ENCODE measurements at regions not wholly inside any gene's neighbourhood (a gene's known extent, or its start where the extent isn't known, plus 50 kb on each side); places are given as distances from the start of the nearest gene placed in this dataset.

GRCh38 chr2:51304311-51304710, 272.4 kb upstream of the NRXN1 start:
- Histone ChIP-seq H3K27me3 (no peaks in the 10 kb centered on the region), H3K4me3 (no peak overlapping the region), H3K9me3 (no peaks in the 10 kb centered on the region), H3K36me3 (no peaks in the 10 kb centered on the region), H3K4me1 (no peaks in the 10 kb centered on the region), H3K27ac (no peak overlapping the region)
- DNase-seq (no peak), ATAC-seq (no peak)
- in situ Hi-C loops (cut with MboI; ENCODE audit: low sequenced_read_pairs in 4 of 4) (no loop called here), intact Hi-C loops (cut with DNase I; ENCODE audit: low total_unique reads) (no loop called here)
- TF ChIP-seq POLR2A (IDR thresholded peaks at IDR 0.05) (no peak), CTCF (IDR thresholded peaks at IDR 0.05 in 4 of 5, conservative IDR thresholded peaks at IDR 0.05 in 1 of 5) (no peak)

- no peaks in the 10 kb centered on the region for H3K27me3 ChIP-seq
- no peaks in the 10 kb centered on the region for H3K9me3 ChIP-seq
- TF ChIP-seq CTCF (IDR thresholded peaks at IDR 0.05 in 4 of 5, conservative IDR thresholded peaks at IDR 0.05 in 1 of 5) (no peak), POLR2A (IDR thresholded peaks at IDR 0.05) (no peak)
- H3K27ac ChIP-seq: no peak overlapping the region
- intact Hi-C loops (cut with DNase I; ENCODE audit: low total_unique reads) (no loop called here), in situ Hi-C loops (cut with MboI; ENCODE audit: low sequenced_read_pairs in 4 of 4) (no loop called here)
- H3K36me3 ChIP-seq: no peaks in the 10 kb centered on the region
- ATAC-seq: no peak
- H3K4me3 ChIP-seq: no peak overlapping the region
- DNase-seq: no peak
- H3K4me1 ChIP-seq: no peaks in the 10 kb centered on the region
Measured at GRCh38 chr2:51301381-51301780, 269.4 kb upstream of the NRXN1 start.

- ATAC-seq (no peak), DNase-seq (no peak)
- Histone ChIP-seq H3K4me3 (no peak overlapping the region), H3K9me3 (no peaks in the 10 kb centered on the region), H3K4me1 (no peaks in the 10 kb centered on the region), H3K27ac (no peak overlapping the region), H3K27me3 (no peaks in the 10 kb centered on the region), H3K36me3 (no peaks in the 10 kb centered on the region)
- intact Hi-C loops (cut with DNase I; ENCODE audit: low total_unique reads) (no loop called here), in situ Hi-C loops (cut with MboI; ENCODE audit: low sequenced_read_pairs in 4 of 4) (no loop called here)
- no peak for TF ChIP-seq CTCF (IDR thresholded peaks at IDR 0.05 in 4 of 5, conservative IDR thresholded peaks at IDR 0.05 in 1 of 5)
- no peak for TF ChIP-seq POLR2A (IDR thresholded peaks at IDR 0.05)
Measured at GRCh38 chr2:51299370-51299769, 267.4 kb upstream of the NRXN1 start.

- no peaks in the 10 kb centered on the region for H3K27me3 ChIP-seq
- H3K36me3 ChIP-seq: no peaks in the 10 kb centered on the region
- H3K27ac ChIP-seq: no peak overlapping the region
- ATAC-seq: no peak
- no peak overlapping the region for H3K4me3 ChIP-seq
- TF ChIP-seq POLR2A (IDR thresholded peaks at IDR 0.05) (no peak), CTCF (IDR thresholded peaks at IDR 0.05 in 4 of 5, conservative IDR thresholded peaks at IDR 0.05 in 1 of 5) (no peak)
- H3K4me1 ChIP-seq: no peaks in the 10 kb centered on the region
- intact Hi-C loops (cut with DNase I; ENCODE audit: low total_unique reads) (no loop called here), in situ Hi-C loops (cut with MboI; ENCODE audit: low sequenced_read_pairs in 4 of 4) (no loop called here)
- H3K9me3 ChIP-seq: no peaks in the 10 kb centered on the region
- no peak for DNase-seq
Measured at GRCh38 chr2:51297488-51297887, 265.6 kb upstream of the NRXN1 start.

- H3K4me1 ChIP-seq: no peaks in the 10 kb centered on the region
- no peak overlapping the region for H3K4me3 ChIP-seq
- ATAC-seq (no peak), DNase-seq (no peak)
- H3K27ac ChIP-seq: no peak overlapping the region
- no peaks in the 10 kb centered on the region for H3K36me3 ChIP-seq
- TF ChIP-seq POLR2A (IDR thresholded peaks at IDR 0.05) (no peak), CTCF (IDR thresholded peaks at IDR 0.05 in 4 of 5, conservative IDR thresholded peaks at IDR 0.05 in 1 of 5) (no peak)
- H3K27me3 ChIP-seq: no peaks in the 10 kb centered on the region
- intact Hi-C loops (cut with DNase I; ENCODE audit: low total_unique reads) (no loop called here), in situ Hi-C loops (cut with MboI; ENCODE audit: low sequenced_read_pairs in 4 of 4) (no loop called here)
- H3K9me3 ChIP-seq: no peaks in the 10 kb centered on the region
Measured at GRCh38 chr2:51293566-51294200, 261.8 kb upstream of the NRXN1 start.

Measured in gastrocnemius medialis (tissue), 4 donors.